ENCODE measurements at regions not wholly inside any gene's neighbourhood (a gene's known extent, or its start where the extent isn't known, plus 50 kb on each side); places are given as distances from the start of the nearest gene placed in this dataset.

- DNase-seq, result no peak
These were observed 50.3 kb upstream of the TCF12 start for GRCh38 chr15:56868170-56868569.

- no peak for DNase-seq
These were observed 51.6 kb upstream of the TCF12 start for GRCh38 chr15:56866803-56867202.

- no peak for DNase-seq
These were observed 60.6 kb upstream of the TCF12 start for GRCh38 chr15:56857828-56858227.

GRCh38 chr15:56856934-56857333, 61.5 kb upstream of the TCF12 start:
- DNase-seq, result no peak

GRCh38 chr15:56844892-56845291, 73.6 kb upstream of the TCF12 start:
- no peak for DNase-seq

GRCh38 chr15:56844471-56844870, 74.0 kb upstream of the TCF12 start:
- DNase-seq, result no peak

GRCh38 chr15:56839641-56840040, 78.8 kb upstream of the TCF12 start:
- DNase-seq, result no peak

- no peak for DNase-seq
These were observed 79.3 kb upstream of the TCF12 start for GRCh38 chr15:56839099-56839498.

GRCh38 chr15:56838085-56838484, 80.4 kb upstream of the TCF12 start:
- no peak for DNase-seq

GRCh38 chr15:56837273-56837672, 81.2 kb upstream of the TCF12 start:
- no peak for DNase-seq

- DNase-seq, result no peak
These were observed 82.7 kb upstream of the TCF12 start for GRCh38 chr15:56835718-56836171.

GRCh38 chr15:56832125-56832524, 86.3 kb upstream of the TCF12 start:
- DNase-seq, result no peak

- no peak for DNase-seq
These were observed 86.9 kb upstream of the TCF12 start for GRCh38 chr15:56831467-56832005.

- DNase-seq, result no peak
These were observed 90.9 kb upstream of the ZNF280D start for GRCh38 chr15:56824175-56824574.

- peak; percentile 34 for DNase-seq
These were observed 88.6 kb upstream of the ZNF280D start for GRCh38 chr15:56821721-56822425.

GRCh38 chr15:56820333-56820732, 87.0 kb upstream of the ZNF280D start:
- DNase-seq, result no peak

GRCh38 chr15:56817321-56818080, 84.2 kb upstream of the ZNF280D start:
- no peak for DNase-seq

- DNase-seq, result no peak
These were observed 83.5 kb upstream of the ZNF280D start for GRCh38 chr15:56816781-56817180.

- no peak for DNase-seq
These were observed 81.9 kb upstream of the ZNF280D start for GRCh38 chr15:56815247-56815646.

- no peak for DNase-seq
These were observed 81.1 kb upstream of the ZNF280D start for GRCh38 chr15:56814429-56814828.

- no peak for DNase-seq
These were observed 80.7 kb upstream of the ZNF280D start for GRCh38 chr15:56813995-56814394.

GRCh38 chr15:56812961-56813360, 79.7 kb upstream of the ZNF280D start:
- no peak for DNase-seq

GRCh38 chr15:56812221-56812620, 78.9 kb upstream of the ZNF280D start:
- no peak for DNase-seq

- DNase-seq, result no peak
These were observed 78.3 kb upstream of the ZNF280D start for GRCh38 chr15:56811586-56811985.

Measured in stimulated activated CD4-positive, alpha-beta T cell treated with anti-CD3 and anti-CD28 coated beads, Interleukin-1b, Interleukin-23, amount 100 ng/mL, for 48 hours (primary cell).